H1 (cell line): ENCODE measurements at regions not wholly inside any gene's neighbourhood (a gene's known extent, or its start where the extent isn't known, plus 50 kb on each side); places are given as distances from the start of the nearest gene placed in this dataset.

Experiments used
- CTCF ChIA-PET: fragments of 300-600 bp; sonication (Branson Sonifier 250); formaldehyde crosslinking; loops from one replicate; lab custom pipeline; 2021; ENCODE audit not compliant: partially characterized antibody; lab: Charles Lee
- POLR2A ChIA-PET: fragments of 300-600 bp; sonication (Branson Sonifier 250); formaldehyde crosslinking; loops from one replicate; lab custom pipeline; 2021; ENCODE audit warnings: inconsistent platforms; ENCODE audit not compliant: partially characterized antibody; lab: Charles Lee
- DNase-seq, 2 experiments: peaks; one replicate each; pipeline versions ENCODE4 v3.0.0 to v3.0.0-alpha.2; 2010 to 2022; ENCODE audit warnings: low spot score in 2 of 2, low read depth in 1 of 2, mixed read lengths in 1 of 2
- FAIRE-seq: peaks from 2 replicates; lab custom pipeline; 2011; peaks lifted over from hg19 to GRCh38; lab: Jason Lieb, UNC
- H2AFZ ChIP-seq: 2 replicates; pipeline ENCODE4 v1.8.1; 2012; ENCODE audit warnings: low read length, inconsistent platforms
- H2AK5ac ChIP-seq: 2 replicates; pipeline ENCODE4 v1.6.1; 2013; ENCODE audit warnings: low read depth, low read length
- H2BK120ac ChIP-seq: replicated peaks from 2 replicates; pipeline ENCODE3; 2013; ENCODE audit warnings: low read depth, low read length, inconsistent platforms
- H2BK12ac ChIP-seq: 2 replicates; pipeline ENCODE4 v1.6.1; 2013; ENCODE audit warnings: low read depth, low read length
- H2BK15ac ChIP-seq: 2 replicates; pipeline ENCODE4 v1.6.1; 2013; ENCODE audit warnings: low read length
- H2BK20ac ChIP-seq: 2 replicates; pipeline ENCODE4 v1.6.1; 2013; ENCODE audit warnings: low read length
- H2BK5ac ChIP-seq: 2 replicates; pipeline ENCODE4 v1.6.1; 2013; ENCODE audit warnings: low read depth, low read length
- H3K14ac ChIP-seq: 2 replicates; pipeline ENCODE4 v1.6.1; 2013; ENCODE audit warnings: inconsistent platforms; ENCODE audit not compliant: insufficient read length
- H3K18ac ChIP-seq: 2 replicates; pipeline ENCODE4 v1.6.1; 2013; ENCODE audit warnings: low read length; ENCODE audit errors: extremely low read depth
- H3K23ac ChIP-seq: 2 replicates; pipeline ENCODE4 v1.6.1; 2013; ENCODE audit warnings: inconsistent platforms; ENCODE audit not compliant: insufficient read length
- H3K23me2 ChIP-seq: 2 replicates; pipeline ENCODE4 v1.6.1; 2013; ENCODE audit warnings: low read depth, low read length
- H3K27ac ChIP-seq: 2 replicates; pipeline ENCODE4 v1.6.1; 2011; ENCODE audit warnings: low read depth, low read length, inconsistent platforms
- H3K27me3 ChIP-seq, 4 experiments: replicated peaks in 1 of 4; 1 replicate in 1 of 4; 2 replicates in 3 of 4; pipeline versions ENCODE4 v1.6.1 to v1.8.1; 2011 to 2013; ENCODE audit warnings: low read length in 3 of 4, mild to moderate bottlenecking in 3 of 4, inconsistent platforms in 2 of 4, mixed read lengths in 2 of 4, moderate library complexity in 1 of 4; ENCODE audit not compliant: control insufficient read depth in 3 of 4, insufficient read depth in 3 of 4; ENCODE audit errors: extremely low read depth in 1 of 4
- H3K36me3 ChIP-seq, 4 experiments: 2 replicates each; pipeline versions ENCODE4 v1.6.1 to v1.8.1; 2011 to 2013; ENCODE audit warnings: mild to moderate bottlenecking in 4 of 4, low read length in 3 of 4, moderate library complexity in 2 of 4, control low read depth in 1 of 4, inconsistent platforms in 1 of 4; ENCODE audit not compliant: insufficient read depth in 4 of 4, control insufficient read depth in 2 of 4
- H3K4ac ChIP-seq: replicated peaks from 2 replicates; pipeline ENCODE3; 2013; ENCODE audit warnings: low read length, low read depth, mixed read lengths, inconsistent platforms; ENCODE audit not compliant: insufficient read length
- H3K4me1 ChIP-seq, 4 experiments: replicated peaks in 1 of 4; 1 replicate in 1 of 4; 2 replicates in 3 of 4; pipeline versions ENCODE4 v1.6.1 to v1.8.1; 2011 to 2013; ENCODE audit warnings: low read length in 3 of 4, inconsistent platforms in 2 of 4, mixed read lengths in 1 of 4; ENCODE audit not compliant: insufficient read depth in 4 of 4, control insufficient read depth in 3 of 4
- H3K4me2 ChIP-seq, 2 experiments: 2 replicates each; pipeline versions ENCODE4 v1.6.1 to v1.8.1; 2011 to 2013; ENCODE audit warnings: low read depth in 2 of 2, low read length in 2 of 2, control low read depth in 1 of 2, inconsistent platforms in 1 of 2, mild to moderate bottlenecking in 1 of 2; ENCODE audit not compliant: insufficient read depth in 1 of 2
- H3K4me3 ChIP-seq, 4 experiments: fragments of 200-600, 300-600 bp in 1 of 4; sonication (generic), shearing (Covaris generic), sonication (Bioruptor Twin) in 1 of 4; 2 replicates each; pipeline versions ENCODE4 v1.5.1 to v1.8.1; 2011 to 2016; ENCODE audit warnings: low read length in 4 of 4, low read depth in 3 of 4, control low read depth in 2 of 4, inconsistent platforms in 2 of 4, mild to moderate bottlenecking in 2 of 4, mixed read lengths in 1 of 4, moderate library complexity in 1 of 4; ENCODE audit not compliant: insufficient read depth in 2 of 4; ENCODE audit errors: extremely low read depth in 1 of 4
- H3K56ac ChIP-seq: replicated peaks from 2 replicates; pipeline ENCODE3; 2013; ENCODE audit warnings: low read depth, mild to moderate bottlenecking, mixed read lengths, low read length, inconsistent platforms; ENCODE audit not compliant: insufficient read length
- H3K79me1 ChIP-seq: 2 replicates; pipeline ENCODE4 v1.6.1; 2013; ENCODE audit warnings: low read depth, low read length, control low read depth
- H3K79me2 ChIP-seq, 2 experiments: 2 replicates each; pipeline versions ENCODE4 v1.6.1 to v1.8.1; 2012 to 2013; ENCODE audit warnings: low read length in 2 of 2, mild to moderate bottlenecking in 2 of 2, inconsistent platforms in 1 of 2; ENCODE audit not compliant: insufficient read depth in 2 of 2, control insufficient read depth in 1 of 2
- H3K9ac ChIP-seq, 4 experiments: replicated peaks in 1 of 4; 1 replicate in 1 of 4; 2 replicates in 3 of 4; pipeline versions ENCODE4 v1.6.1 to v1.8.1; 2011 to 2013; ENCODE audit warnings: low read depth in 3 of 4, low read length in 3 of 4, control low read depth in 2 of 4, mild to moderate bottlenecking in 2 of 4, moderate library complexity in 2 of 4, inconsistent platforms in 1 of 4; ENCODE audit errors: extremely low read depth in 1 of 4
- H3K9me3 ChIP-seq, 2 experiments: 2 replicates each; pipeline versions ENCODE4 v1.6.1 to v1.8.1; 2012 to 2013; ENCODE audit warnings: mild to moderate bottlenecking in 2 of 2, moderate library complexity in 2 of 2, control low read depth in 1 of 2, inconsistent platforms in 1 of 2, low read depth in 1 of 2, low read length in 1 of 2, mixed read lengths in 1 of 2; ENCODE audit not compliant: insufficient read depth in 2 of 2
- H4K20me1 ChIP-seq, 2 experiments: replicated peaks in 1 of 2; 2 replicates each; pipeline versions ENCODE3 to v1.8.1; 2011 to 2013; ENCODE audit warnings: inconsistent platforms in 2 of 2, low read length in 2 of 2, mild to moderate bottlenecking in 1 of 2; ENCODE audit not compliant: insufficient read depth in 2 of 2, control insufficient read depth in 1 of 2
- H4K5ac ChIP-seq: 2 replicates; pipeline ENCODE4 v1.6.1; 2013; ENCODE audit warnings: low read length, low read depth, mixed read lengths, inconsistent platforms; ENCODE audit not compliant: insufficient read length
- H4K8ac ChIP-seq: 2 replicates; pipeline ENCODE4 v1.8.0; 2013; ENCODE audit warnings: mild to moderate bottlenecking, moderate library complexity, low read length, inconsistent platforms; ENCODE audit not compliant: insufficient read depth; ENCODE audit errors: extremely low read depth
- H4K91ac ChIP-seq: replicated peaks from 2 replicates; pipeline ENCODE3; 2013; ENCODE audit warnings: low read length, mixed read lengths, inconsistent platforms; ENCODE audit not compliant: insufficient read length
- BRCA1 ChIP-seq: IDR thresholded peaks from 2 replicates; pipeline ENCODE4 v1.6.1; 2012; ENCODE audit warnings: low read depth, low read length, improper control_type of control experiment
- EGR1 ChIP-seq: IDR thresholded peaks from 2 replicates; pipeline ENCODE4 v1.6.1; 2011; ENCODE audit warnings: low read depth, low read length, borderline replicate concordance
- FOSL1 ChIP-seq: IDR thresholded peaks from 2 replicates; pipeline ENCODE4 v1.6.1; 2011; ENCODE audit warnings: mild to moderate bottlenecking, low read depth, low read length, moderate library complexity; ENCODE audit not compliant: insufficient read depth
- GABPA ChIP-seq: IDR thresholded peaks from 2 replicates; pipeline ENCODE4 v1.6.1; 2011; ENCODE audit warnings: mild to moderate bottlenecking, low read length, moderate library complexity, borderline replicate concordance; ENCODE audit not compliant: insufficient read depth
- JUN ChIP-seq: IDR thresholded peaks from 2 replicates; pipeline ENCODE4 v1.6.1; 2011; ENCODE audit warnings: low read depth, mild to moderate bottlenecking, improper control_type of control experiment, low read length
- JUND ChIP-seq: IDR thresholded peaks from 2 replicates; pipeline ENCODE4 v1.6.1; 2011; ENCODE audit warnings: mild to moderate bottlenecking, improper control_type of control experiment, low read length
- MAX ChIP-seq: IDR thresholded peaks from 2 replicates; pipeline ENCODE4 v1.6.1; 2012; ENCODE audit warnings: inconsistent platforms
- RNF2 ChIP-seq: fragments of 200-900, 300-1000 bp; sonication (generic); IDR thresholded peaks from 2 replicates; pipeline ENCODE4 v1.7.1; 2016; ENCODE audit warnings: borderline replicate concordance, low read depth, mild to moderate bottlenecking, antibody characterized with exemption, low read length; ENCODE audit not compliant: poor library complexity, severe bottlenecking; ENCODE audit errors: missing control alignments
- SIRT6 ChIP-seq: IDR thresholded peaks from one replicate; pipeline ENCODE4 v1.7.1; 2012; ENCODE audit warnings: low read length, inconsistent platforms
- SP4 ChIP-seq: IDR thresholded peaks from 2 replicates; pipeline ENCODE4 v1.6.1; 2012; ENCODE audit warnings: low read length, inconsistent platforms
- TAF1 ChIP-seq: IDR thresholded peaks from 2 replicates; pipeline ENCODE4 v1.6.1; 2011; ENCODE audit warnings: mild to moderate bottlenecking, low read depth, low read length
- TBP ChIP-seq: IDR thresholded peaks from 2 replicates; pipeline ENCODE4 v1.6.1; 2011; ENCODE audit warnings: low read depth, low read length, improper control_type of control experiment
- YY1 ChIP-seq: IDR thresholded peaks from 2 replicates; pipeline ENCODE4 v1.6.1; 2011; ENCODE audit warnings: low read depth, mild to moderate bottlenecking, low read length
- WGBS, 2 experiments: shearing (Covaris generic) in 1 of 2; methylation state at CpG; one replicate each; pipeline versions ENCODE4 v1.1.6 to v1.1.7; 2013 to 2015; ENCODE audit warnings: low lambda C conversion rate in 2 of 2, mixed read lengths in 2 of 2, inconsistent platforms in 1 of 2, low coverage in 1 of 2, missing lambda C conversion rate in 1 of 2; ENCODE audit not compliant: insufficient replicate concordance in 2 of 2, insufficient coverage in 1 of 2, insufficient read length in 1 of 2; ENCODE audit errors: extremely low coverage in 1 of 2, missing lambda C conversion rate in 1 of 2; 5-methylcytosine and 5-hydroxymethylcytosine counted together

- Histone ChIP-seq H4K8ac (no peak overlapping the region), H2BK20ac (no peak overlapping the region), H3K4ac (no peak overlapping the region), H2AFZ (no peak overlapping the region; the same call in 1 of the 2 replicates), H3K4me1 (peaks cover 0 to 5% (median 0%) of the 10 kb centered on the region in 4 experiments; a peak in 2 of 7 replicates), H2BK12ac (no peak overlapping the region), H4K20me1 (no peaks in the 10 kb centered on the region), H2BK120ac (no peak overlapping the region), H3K23ac (no peak overlapping the region), H2BK15ac (no peak overlapping the region), H3K79me2 (no peaks in the 10 kb centered on the region), H3K14ac (no peak overlapping the region), H3K4me3 (no peak overlapping the region), H4K91ac (no peak overlapping the region), H3K36me3 (no peaks in the 10 kb centered on the region), H3K27me3 (no peaks in the 10 kb centered on the region), H2AK5ac (no peak overlapping the region), H3K79me1 (no peaks in the 10 kb centered on the region), H3K56ac (no peak overlapping the region), H3K18ac (no peak overlapping the region), H3K27ac (no peak overlapping the region), H3K9ac (no peak overlapping the region), H3K9me3 (0 out of 4 replicates have a peak, but pooled peaks cover 0 to 2% of the 10 kb centered on the region in 2 experiments), H3K23me2 (no peaks in the 10 kb centered on the region), H3K4me2 (no peak overlapping the region), H2BK5ac (no peak overlapping the region), H4K5ac (no peak overlapping the region)
- TF ChIP-seq TBP (no peak), RNF2 (no peak), GABPA (no peak), TAF1 (no peak), JUN (no peak), YY1 (no peak), SIRT6 (no peak), SP4 (no peak), EGR1 (no peak), MAX (no peak), BRCA1 (no peak), JUND (no peak), FOSL1 (no peak)
- ChIA-PET POLR2A (no interaction called here), CTCF (interaction anchor here (1.1 to 1.2 kb wide), 2 partner anchors 18 to 41 kb away, joined by 4 to 5 read pairs; no protein-coding TSS in a partner anchor)
- no peak for FAIRE-seq
- 70% methylated on average over 6 of the region's 6 CpGs; no CpG with 5 or more reads in 1 of the 2 experiments for WGBS, 2 experiments
- no peak for DNase-seq
These were observed 223.9 kb upstream of the EPHA5 start for GRCh38 chr4:65893957-65894755.
